ENCODE measurements at regions not wholly inside any gene's neighbourhood (a gene's known extent, or its start where the extent isn't known, plus 50 kb on each side); places are given as distances from the start of the nearest gene placed in this dataset.

- H3K9me3 Mint-ChIP-seq (ENCODE audit: unreplicated experiment) = no peaks in the 10 kb centered on the region
- no peaks in the 10 kb centered on the region for H3K27me3 Mint-ChIP-seq (ENCODE audit: insufficient read depth, unreplicated experiment)
- H3K27ac Mint-ChIP-seq (ENCODE audit: unreplicated experiment) = no peak overlapping the region
- ChIA-PET POLR2A (no interaction called here), CTCF (no interaction called here)
- intact Hi-C loops (cut with micrococcal nuclease; ENCODE audit: unreplicated experiment) = loop anchor here (5.0 kb wide), 2 partner anchors 181 to 221 kb away; no protein-coding TSS in a partner anchor
- no peaks in the 10 kb centered on the region for H3K9me3 ChIP-seq
- no peaks in the 10 kb centered on the region for H3K27me3 ChIP-seq (replicated peaks; ENCODE audit: control insufficient read depth, insufficient read depth, low read length)
- no peaks in the 10 kb centered on the region for H3K4me1 Mint-ChIP-seq (ENCODE audit: low read depth, unreplicated experiment)
- no peaks in the 10 kb centered on the region for H3K36me3 ChIP-seq (ENCODE audit: control insufficient read depth, insufficient read depth, low read length)
- no TSS peak for BruUV-seq (replicated peaks)
- H3K4me3 ChIP-seq (ENCODE audit: low read depth, low read length) = no peak overlapping the region
- peaks cover 5% of the 10 kb centered on the region for H3K4me1 ChIP-seq
- no peak overlapping the region for H3K4me3 Mint-ChIP-seq (ENCODE audit: unreplicated experiment)
- no peaks in the 10 kb centered on the region for H3K36me3 Mint-ChIP-seq (ENCODE audit: insufficient read depth, unreplicated experiment)
- no peak for TF ChIP-seq CTCF (IDR thresholded peaks at IDR 0.05; ENCODE audit: insufficient read depth in 1 of 2, low read depth in 1 of 2, low read length in 1 of 2, severe bottlenecking in 1 of 2, unreplicated experiment in 1 of 2)
- no peak for DNase-seq
Measured at GRCh38 chrX:38988301-38988700, 187.0 kb downstream of the MID1IP1 start.

GRCh38 chrX:38989076-38989475 lies 187.8 kb downstream of the MID1IP1 start:
- CTCF ChIA-PET = no interaction called here
- H3K27me3 Mint-ChIP-seq (ENCODE audit: insufficient read depth, unreplicated experiment) = no peaks in the 10 kb centered on the region
- no peaks in the 10 kb centered on the region for H3K36me3 Mint-ChIP-seq (ENCODE audit: insufficient read depth, unreplicated experiment)
- no peak overlapping the region for H3K27ac Mint-ChIP-seq (ENCODE audit: unreplicated experiment)
- H3K36me3 ChIP-seq (ENCODE audit: control insufficient read depth, insufficient read depth, low read length) = no peaks in the 10 kb centered on the region
- no peak overlapping the region for H3K4me3 Mint-ChIP-seq (ENCODE audit: unreplicated experiment)
- DNase-seq = no peak
- peaks cover 5% of the 10 kb centered on the region for H3K4me1 ChIP-seq
- no peaks in the 10 kb centered on the region for H3K27me3 ChIP-seq (replicated peaks; ENCODE audit: control insufficient read depth, insufficient read depth, low read length)
- no TSS peak for BruUV-seq (replicated peaks)
- H3K4me1 Mint-ChIP-seq (ENCODE audit: low read depth, unreplicated experiment) = no peaks in the 10 kb centered on the region
- H3K4me3 ChIP-seq (ENCODE audit: low read depth, low read length) = no peak overlapping the region
- H3K9me3 ChIP-seq = no peaks in the 10 kb centered on the region
- no peaks in the 10 kb centered on the region for H3K9me3 Mint-ChIP-seq (ENCODE audit: unreplicated experiment)
- POLR2A ChIA-PET = no interaction called here
- TF ChIP-seq CTCF (IDR thresholded peaks at IDR 0.05; ENCODE audit: insufficient read depth in 1 of 2, low read depth in 1 of 2, low read length in 1 of 2, severe bottlenecking in 1 of 2, unreplicated experiment in 1 of 2) = no peak
- intact Hi-C loops (cut with micrococcal nuclease; ENCODE audit: unreplicated experiment) = loop anchor here (5.0 kb wide), 2 partner anchors 182 to 222 kb away; no protein-coding TSS in a partner anchor

GRCh38 chrX:38991656-38992440 lies 190.6 kb downstream of the MID1IP1 start:
- no peak overlapping the region for H3K27ac Mint-ChIP-seq (ENCODE audit: unreplicated experiment)
- Histone ChIP-seq H3K4me1 (no peaks in the 10 kb centered on the region), H3K27me3 (replicated peaks; ENCODE audit: control insufficient read depth, insufficient read depth, low read length) (no peaks in the 10 kb centered on the region), H3K9me3 (no peaks in the 10 kb centered on the region), H3K36me3 (ENCODE audit: control insufficient read depth, insufficient read depth, low read length) (no peaks in the 10 kb centered on the region), H3K4me3 (ENCODE audit: low read depth, low read length) (no peak overlapping the region)
- intact Hi-C loops (cut with micrococcal nuclease; ENCODE audit: unreplicated experiment) = no loop called here
- no peak for TF ChIP-seq CTCF (IDR thresholded peaks at IDR 0.05; ENCODE audit: insufficient read depth in 1 of 2, low read depth in 1 of 2, low read length in 1 of 2, severe bottlenecking in 1 of 2, unreplicated experiment in 1 of 2)
- no peaks in the 10 kb centered on the region for H3K9me3 Mint-ChIP-seq (ENCODE audit: unreplicated experiment)
- no peaks in the 10 kb centered on the region for H3K36me3 Mint-ChIP-seq (ENCODE audit: insufficient read depth, unreplicated experiment)
- POLR2A ChIA-PET = no interaction called here
- CTCF ChIA-PET = no interaction called here
- H3K4me1 Mint-ChIP-seq (ENCODE audit: low read depth, unreplicated experiment) = no peaks in the 10 kb centered on the region
- no TSS peak for BruUV-seq (replicated peaks)
- no peaks in the 10 kb centered on the region for H3K27me3 Mint-ChIP-seq (ENCODE audit: insufficient read depth, unreplicated experiment)
- no peak for DNase-seq
- no peak overlapping the region for H3K4me3 Mint-ChIP-seq (ENCODE audit: unreplicated experiment)

All from Caco-2 (cell line).